Left lung (tissue), 4 donors: ENCODE measurements at regions not wholly inside any gene's neighbourhood (a gene's known extent, or its start where the extent isn't known, plus 50 kb on each side); places are given as distances from the start of the nearest gene placed in this dataset.

ENCODE experiments used
- ATAC-seq: fragments of 200-7000 bp; cut with Tn5 transposase; one replicate; pipeline ENCODE4 v1.9.1; 2020; ENCODE audit warnings: moderate library complexity
- DNase-seq, 4 donors: peaks; one replicate each; pipeline ENCODE4 v3.0.0-alpha.2; 2013 to 2020
- H3K27ac ChIP-seq, 2 donors: fragments of 200-600 bp; sonication (generic) in 1 of 2; one replicate each; pipeline versions ENCODE4 v1.5.0 to v1.8.0; 2020 to 2021
- H3K27me3 ChIP-seq, 2 donors: fragments of 200-600 bp; sonication (generic) in 1 of 2; one replicate each; pipeline versions ENCODE4 v1.5.0 to v1.8.0; 2020 to 2021
- H3K36me3 ChIP-seq, 2 donors: fragments of 200-600 bp; sonication (generic) in 1 of 2; one replicate each; pipeline versions ENCODE4 v1.5.0 to v1.8.0; 2020 to 2021
- H3K4me1 ChIP-seq, 2 donors: fragments of 200-600 bp; one replicate each; pipeline ENCODE4 v1.8.0; 2021
- H3K4me3 ChIP-seq, 2 donors: fragments of 200-600 bp; sonication (generic) in 1 of 2; one replicate each; pipeline versions ENCODE4 v1.5.0 to v1.8.0; 2020 to 2021; ENCODE audit warnings: mild to moderate bottlenecking in 1 of 2
- H3K9me3 ChIP-seq, 2 donors: fragments of 200-600 bp; sonication (generic) in 1 of 2; one replicate each; pipeline versions ENCODE4 v1.5.0 to v1.8.0; 2020 to 2021
- intact Hi-C, 2 donors: fragments of 100-400 bp; cut with DNase I; formaldehyde crosslinking; loops; one replicate each; pipeline versions ENCODE4 v1.11.2 to v1.14.2; 2022
- TF ChIP-seq, protein P1 (sequence below), 2 donors: fragments of 200-600 bp; sonication (generic) in 1 of 2; IDR thresholded peaks; one replicate each; pipeline versions ENCODE4 v1.5.0 to v1.8.0; 2021; ENCODE audit warnings: antibody characterized with exemption in 2 of 2
- donor health status: DM: no; HTN: yes; CAD: no.
- donor health status: DM: no; HTN: no; CAD: no.

DNA sequence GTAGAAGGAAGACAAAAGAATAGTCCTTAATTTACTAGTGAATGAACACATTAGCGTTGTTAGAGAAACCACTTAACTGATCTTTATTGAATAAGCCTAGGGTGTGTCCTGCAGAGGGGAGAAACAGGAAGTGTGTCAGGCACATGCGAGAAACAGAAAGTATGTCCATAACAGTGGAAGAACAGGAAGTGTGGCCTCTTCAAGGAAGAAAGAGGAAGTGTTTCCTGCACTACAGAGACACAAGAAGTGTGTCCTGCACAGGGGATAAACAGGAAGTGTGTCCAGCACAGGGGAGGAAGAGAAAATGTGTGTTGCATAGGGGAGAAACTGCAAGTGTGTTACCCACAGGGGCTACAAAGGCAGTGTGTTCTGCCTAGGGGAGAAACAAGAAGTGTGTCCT, 539.6 kb upstream of the PRKX start:
- no peaks in the 10 kb centered on the region for H3K36me3 ChIP-seq
- ATAC-seq (no peak), DNase-seq (no peak)
- no peaks in the 10 kb centered on the region for H3K27me3 ChIP-seq
- TF ChIP-seq, protein P1, sequence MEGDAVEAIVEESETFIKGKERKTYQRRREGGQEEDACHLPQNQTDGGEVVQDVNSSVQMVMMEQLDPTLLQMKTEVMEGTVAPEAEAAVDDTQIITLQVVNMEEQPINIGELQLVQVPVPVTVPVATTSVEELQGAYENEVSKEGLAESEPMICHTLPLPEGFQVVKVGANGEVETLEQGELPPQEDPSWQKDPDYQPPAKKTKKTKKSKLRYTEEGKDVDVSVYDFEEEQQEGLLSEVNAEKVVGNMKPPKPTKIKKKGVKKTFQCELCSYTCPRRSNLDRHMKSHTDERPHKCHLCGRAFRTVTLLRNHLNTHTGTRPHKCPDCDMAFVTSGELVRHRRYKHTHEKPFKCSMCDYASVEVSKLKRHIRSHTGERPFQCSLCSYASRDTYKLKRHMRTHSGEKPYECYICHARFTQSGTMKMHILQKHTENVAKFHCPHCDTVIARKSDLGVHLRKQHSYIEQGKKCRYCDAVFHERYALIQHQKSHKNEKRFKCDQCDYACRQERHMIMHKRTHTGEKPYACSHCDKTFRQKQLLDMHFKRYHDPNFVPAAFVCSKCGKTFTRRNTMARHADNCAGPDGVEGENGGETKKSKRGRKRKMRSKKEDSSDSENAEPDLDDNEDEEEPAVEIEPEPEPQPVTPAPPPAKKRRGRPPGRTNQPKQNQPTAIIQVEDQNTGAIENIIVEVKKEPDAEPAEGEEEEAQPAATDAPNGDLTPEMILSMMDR (IDR thresholded peaks at IDR 0.05) = no peak
- no peaks in the 10 kb centered on the region for H3K4me1 ChIP-seq
- no peak overlapping the region for H3K4me3 ChIP-seq
- intact Hi-C loops = no loop called here
- H3K27ac ChIP-seq = no peak overlapping the region
- peaks cover 0 to 3% of the 10 kb centered on the region in 2 donors for H3K9me3 ChIP-seq

DNA sequence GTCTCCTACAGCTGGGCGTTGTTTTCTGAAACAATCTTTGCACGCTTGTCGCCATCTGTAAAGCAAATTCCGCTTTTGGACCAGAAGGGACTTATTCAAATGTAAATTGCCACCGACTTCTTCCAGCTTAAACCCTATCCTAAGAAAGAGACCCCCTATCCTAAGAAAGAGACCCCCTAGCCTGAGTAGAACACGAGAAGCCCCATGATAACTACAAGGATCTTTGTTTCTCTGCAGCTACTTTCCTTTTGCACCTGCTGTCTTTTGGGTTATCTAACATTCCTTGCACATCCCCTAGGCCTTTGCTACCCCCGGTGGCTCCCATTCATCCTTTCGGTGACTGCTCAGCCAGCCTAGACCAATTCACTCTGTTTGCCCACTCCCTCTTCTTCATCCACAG, 536.0 kb upstream of the PRKX start:
- Histone ChIP-seq H3K36me3 (no peaks in the 10 kb centered on the region), H3K4me1 (no peaks in the 10 kb centered on the region), H3K27me3 (no peaks in the 10 kb centered on the region), H3K4me3 (no peak overlapping the region), H3K27ac (no peak overlapping the region), H3K9me3 (peaks cover 0 to 3% of the 10 kb centered on the region in 2 donors)
- DNase-seq (no peak), ATAC-seq (no peak)
- TF ChIP-seq, protein P1 (IDR thresholded peaks at IDR 0.05) = no peak
- intact Hi-C loops = no loop called here

GRCh38 chrX:4243759-4244158, 530.3 kb upstream of the PRKX start:
- Histone ChIP-seq H3K4me3 (no peak overlapping the region), H3K9me3 (peaks cover 0 to 28% of the 10 kb centered on the region in 2 donors), H3K36me3 (no peaks in the 10 kb centered on the region), H3K4me1 (no peaks in the 10 kb centered on the region), H3K27me3 (no peaks in the 10 kb centered on the region), H3K27ac (no peak overlapping the region)
- no peak for DNase-seq
- TF ChIP-seq, protein P1 (IDR thresholded peaks at IDR 0.05) = no peak
- intact Hi-C loops = no loop called here
- ATAC-seq = no peak

DNA sequence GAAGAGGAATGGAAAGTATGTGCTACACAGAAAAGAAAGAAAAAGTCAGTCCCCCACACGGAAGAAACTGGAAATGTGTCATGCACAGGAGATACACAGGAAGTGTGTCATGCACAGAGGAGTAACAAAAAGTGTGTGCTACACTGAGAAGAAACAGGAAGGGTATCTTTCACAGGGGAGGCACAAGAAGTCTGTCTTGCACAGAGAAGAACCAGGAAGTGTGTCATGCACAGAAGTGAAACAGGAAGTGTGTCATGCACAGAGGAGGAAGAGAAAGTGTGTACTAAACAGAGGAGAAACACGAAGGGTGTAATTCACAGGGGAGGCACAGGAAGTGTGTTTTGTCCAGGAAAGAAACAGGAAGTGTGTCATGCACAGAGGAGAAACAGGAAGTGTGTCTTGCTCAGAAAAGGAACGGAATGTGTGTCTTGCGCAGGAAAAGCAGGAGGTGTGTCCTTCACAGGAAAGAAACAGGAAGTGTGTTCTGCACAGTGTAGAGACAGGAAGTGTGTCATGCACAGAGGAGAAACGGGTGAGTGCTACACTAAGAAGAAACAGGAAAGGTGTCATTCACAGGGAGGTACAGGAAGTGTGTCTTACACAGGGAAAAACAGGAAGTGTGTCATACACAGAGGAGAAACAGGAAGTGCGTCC, 527.2 kb upstream of the PRKX start:
- no peak for DNase-seq
- Histone ChIP-seq H3K4me1 (no peaks in the 10 kb centered on the region), H3K4me3 (no peak overlapping the region), H3K27me3 (no peaks in the 10 kb centered on the region), H3K27ac (no peak overlapping the region), H3K9me3 (peaks cover 0 to 28% of the 10 kb centered on the region in 2 donors), H3K36me3 (no peaks in the 10 kb centered on the region)
- no peak for ATAC-seq
- intact Hi-C loops = no loop called here
- TF ChIP-seq, protein P1 (IDR thresholded peaks at IDR 0.05) = no peak

- intact Hi-C loops = no loop called here
- no peaks in the 10 kb centered on the region for H3K27me3 ChIP-seq
- TF ChIP-seq, protein P1 (IDR thresholded peaks at IDR 0.05) = no peak
Observed at GRCh38 chrX:4239650-4240540, 526.4 kb upstream of the PRKX start.

More at GRCh38 chrX:4239650-4240540, 526.4 kb upstream of the PRKX start:
- DNase-seq = no peak
- no peak for ATAC-seq
- Histone ChIP-seq H3K27ac (no peak overlapping the region), H3K4me3 (no peak overlapping the region), H3K36me3 (no peaks in the 10 kb centered on the region), H3K4me1 (no peaks in the 10 kb centered on the region), H3K9me3 (peaks cover 0 to 28% of the 10 kb centered on the region in 2 donors)
